ENCODE measurements at regions not wholly inside any gene's neighbourhood (a gene's known extent, or its start where the extent isn't known, plus 50 kb on each side); places are given as distances from the start of the nearest gene placed in this dataset.

- peak; percentile 100 for TF ChIP-seq ZNF609 (CRISPR knock-in tag; IDR thresholded peaks at IDR 0.05; ENCODE audit: borderline replicate concordance)
- TF ChIP-seq NR1H2 (CRISPR knock-in tag; IDR thresholded peaks at IDR 0.05; ENCODE audit: borderline replicate concordance, low read depth): no peak; the same call in 1 of the 2 replicates
- TF ChIP-seq SAP130 (CRISPR knock-in tag; IDR thresholded peaks at IDR 0.05; ENCODE audit: low read depth): peak; percentile 98
- TF ChIP-seq ATF4 (CRISPR knock-in tag; IDR thresholded peaks at IDR 0.05): peak in 1 of 2 experiments; percentile 78; a peak in 2 of 4 replicates
- TF ChIP-seq KDM5B (CRISPR knock-in tag; IDR thresholded peaks at IDR 0.05; ENCODE audit: borderline replicate concordance): peak; percentile 99
- TF ChIP-seq, protein P1, sequence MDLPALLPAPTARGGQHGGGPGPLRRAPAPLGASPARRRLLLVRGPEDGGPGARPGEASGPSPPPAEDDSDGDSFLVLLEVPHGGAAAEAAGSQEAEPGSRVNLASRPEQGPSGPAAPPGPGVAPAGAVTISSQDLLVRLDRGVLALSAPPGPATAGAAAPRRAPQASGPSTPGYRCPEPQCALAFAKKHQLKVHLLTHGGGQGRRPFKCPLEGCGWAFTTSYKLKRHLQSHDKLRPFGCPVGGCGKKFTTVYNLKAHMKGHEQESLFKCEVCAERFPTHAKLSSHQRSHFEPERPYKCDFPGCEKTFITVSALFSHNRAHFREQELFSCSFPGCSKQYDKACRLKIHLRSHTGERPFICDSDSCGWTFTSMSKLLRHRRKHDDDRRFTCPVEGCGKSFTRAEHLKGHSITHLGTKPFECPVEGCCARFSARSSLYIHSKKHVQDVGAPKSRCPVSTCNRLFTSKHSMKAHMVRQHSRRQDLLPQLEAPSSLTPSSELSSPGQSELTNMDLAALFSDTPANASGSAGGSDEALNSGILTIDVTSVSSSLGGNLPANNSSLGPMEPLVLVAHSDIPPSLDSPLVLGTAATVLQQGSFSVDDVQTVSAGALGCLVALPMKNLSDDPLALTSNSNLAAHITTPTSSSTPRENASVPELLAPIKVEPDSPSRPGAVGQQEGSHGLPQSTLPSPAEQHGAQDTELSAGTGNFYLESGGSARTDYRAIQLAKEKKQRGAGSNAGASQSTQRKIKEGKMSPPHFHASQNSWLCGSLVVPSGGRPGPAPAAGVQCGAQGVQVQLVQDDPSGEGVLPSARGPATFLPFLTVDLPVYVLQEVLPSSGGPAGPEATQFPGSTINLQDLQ (CRISPR knock-in tag; IDR thresholded peaks at IDR 0.05): peak; percentile 93; the same call in 1 of the 2 replicates
- peak; percentile 98 for TF ChIP-seq ZNF781 (CRISPR knock-in tag; IDR thresholded peaks at IDR 0.05; ENCODE audit: borderline replicate concordance, not compliant biosample characterization)
- TF ChIP-seq NR2C2 (CRISPR knock-in tag; IDR thresholded peaks at IDR 0.05; ENCODE audit: borderline replicate concordance): peak; percentile 96
- peak; percentile 100 for TF ChIP-seq FOXK1 (CRISPR knock-in tag; IDR thresholded peaks at IDR 0.05; ENCODE audit: borderline replicate concordance, low read depth)
- peak; percentile 100 for TF ChIP-seq ZNF333 (CRISPR knock-in tag; IDR thresholded peaks at IDR 0.05; ENCODE audit: borderline replicate concordance)
- TF ChIP-seq SMAD3 (CRISPR knock-in tag; IDR thresholded peaks at IDR 0.05): peak; percentile 99
- peak; percentile 60; the same call in 1 of the 2 replicates for TF ChIP-seq ZNF30 (CRISPR knock-in tag; IDR thresholded peaks at IDR 0.05)
- no peak; the same call in 1 of the 2 replicates for TF ChIP-seq MTF2 (CRISPR knock-in tag; IDR thresholded peaks at IDR 0.05; ENCODE audit: borderline replicate concordance)
- TF ChIP-seq, protein P2, sequence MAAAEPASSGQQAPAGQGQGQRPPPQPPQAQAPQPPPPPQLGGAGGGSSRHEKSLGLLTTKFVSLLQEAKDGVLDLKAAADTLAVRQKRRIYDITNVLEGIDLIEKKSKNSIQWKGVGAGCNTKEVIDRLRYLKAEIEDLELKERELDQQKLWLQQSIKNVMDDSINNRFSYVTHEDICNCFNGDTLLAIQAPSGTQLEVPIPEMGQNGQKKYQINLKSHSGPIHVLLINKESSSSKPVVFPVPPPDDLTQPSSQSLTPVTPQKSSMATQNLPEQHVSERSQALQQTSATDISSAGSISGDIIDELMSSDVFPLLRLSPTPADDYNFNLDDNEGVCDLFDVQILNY (CRISPR knock-in tag; conservative IDR thresholded peaks at IDR 0.05): no peak; the same call in 1 of the 2 replicates
- peak; percentile 96 for TF ChIP-seq ZNF574 (CRISPR knock-in tag; IDR thresholded peaks at IDR 0.05)
- peak; percentile 69; the same call in 1 of the 2 replicates for TF ChIP-seq CHD2 (IDR thresholded peaks at IDR 0.05; ENCODE audit: low read depth, low read length)
- TF ChIP-seq IKZF1 (IDR thresholded peaks at IDR 0.05): no peak
Observed at GRCh38 chr20:17859002-17859615, 109.5 kb downstream of the SNX5 start (continued).

All from HepG2 (cell line).